GM18505 (cell line): ENCODE measurements at regions not wholly inside any gene's neighbourhood (a gene's known extent, or its start where the extent isn't known, plus 50 kb on each side); places are given as distances from the start of the nearest gene placed in this dataset.
"Not testable (repeated sequence)": the region's sequence is repeated elsewhere in the genome, so short reads cannot be mapped to it uniquely, and the experiment has no call there.

Experiments used
- ATAC-seq: cut with Tn5 transposase; IDR thresholded peaks from one replicate; pipeline ENCODE4 v1.9.1; 2021; ENCODE audit not compliant: unreplicated experiment
- POLR2A ChIP-seq: IDR thresholded peaks from 4 replicates; pipeline ENCODE4 v1.6.1; 2011; ENCODE audit warnings: borderline replicate concordance; ENCODE audit not compliant: insufficient read depth, insufficient read length; ENCODE audit errors: extremely low read depth

- ATAC-seq: no peak
- no peak for TF ChIP-seq POLR2A
Measured at GRCh38 chr13:44792096-44792495, 197.2 kb downstream of the NUFIP1 start.

GRCh38 chr13:44790289-44790688, 199.0 kb downstream of the NUFIP1 start:
- no peak for TF ChIP-seq POLR2A
- ATAC-seq: no peak

- ATAC-seq: no peak
- TF ChIP-seq POLR2A: no peak
Measured at GRCh38 chr13:44787617-44788016, 201.7 kb downstream of the NUFIP1 start.

- TF ChIP-seq POLR2A: no peak
- ATAC-seq: no peak
Measured at GRCh38 chr13:44786756-44787155, 202.5 kb downstream of the NUFIP1 start.

- no peak for ATAC-seq
- no peak for TF ChIP-seq POLR2A
Measured at GRCh38 chr13:44785401-44785800, 203.9 kb downstream of the NUFIP1 start.

GRCh38 chr13:44784708-44785080, 204.6 kb downstream of the NUFIP1 start:
- no peak for ATAC-seq
- no peak for TF ChIP-seq POLR2A

GRCh38 chr13:44783994-44784707, 205.1 kb downstream of the NUFIP1 start:
- TF ChIP-seq POLR2A: no peak
- no peak for ATAC-seq

- ATAC-seq: no peak
- TF ChIP-seq POLR2A: no peak
Measured at GRCh38 chr13:44780591-44781280, 204.6 kb upstream of the TSC22D1 start.

GRCh38 chr13:44778761-44779484, 202.8 kb upstream of the TSC22D1 start:
- ATAC-seq: no peak
- TF ChIP-seq POLR2A: no peak

- not testable (repeated sequence) for ATAC-seq
Measured at GRCh38 chr13:44775290-44775689, 199.2 kb upstream of the TSC22D1 start.

- no peak for ATAC-seq
- no peak for TF ChIP-seq POLR2A
Measured at GRCh38 chr13:44770951-44771350, 194.8 kb upstream of the TSC22D1 start.

GRCh38 chr13:44769686-44770085, 193.6 kb upstream of the TSC22D1 start:
- ATAC-seq: no peak
- no peak for TF ChIP-seq POLR2A

GRCh38 chr13:44768775-44769581, 192.8 kb upstream of the TSC22D1 start:
- ATAC-seq: no peak

GRCh38 chr13:44768239-44768638, 192.1 kb upstream of the TSC22D1 start:
- TF ChIP-seq POLR2A: no peak
- no peak for ATAC-seq

More at GRCh38 chr13:44768775-44769581, 192.8 kb upstream of the TSC22D1 start:
- no peak for TF ChIP-seq POLR2A

- no peak for TF ChIP-seq POLR2A
- no peak for ATAC-seq
Measured at GRCh38 chr13:44765001-44765471, 188.9 kb upstream of the TSC22D1 start.
